ENCODE measurements at regions not wholly inside any gene's neighbourhood (a gene's known extent, or its start where the extent isn't known, plus 50 kb on each side); places are given as distances from the start of the nearest gene placed in this dataset.

DNA sequence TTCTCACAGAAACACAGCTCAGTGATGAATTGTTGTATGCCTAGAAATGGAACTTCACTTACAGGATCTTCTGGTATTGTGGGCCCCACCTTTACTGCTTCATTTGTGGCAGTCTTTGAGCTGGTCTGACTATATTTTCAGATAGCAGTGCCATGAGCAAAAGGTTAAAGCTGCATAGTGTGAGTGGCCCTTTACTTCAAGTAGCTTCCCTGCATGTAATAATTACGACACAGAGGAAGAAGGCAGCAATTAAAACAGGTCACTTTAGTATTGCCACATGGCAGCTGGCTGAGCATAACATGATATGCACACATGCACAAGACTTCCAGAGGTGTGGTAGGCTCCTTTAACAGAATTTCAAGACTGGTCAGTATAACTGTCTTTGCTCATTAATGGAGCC, 426.3 kb upstream of the ZEB2 start:
- TF ChIP-seq, protein P1, sequence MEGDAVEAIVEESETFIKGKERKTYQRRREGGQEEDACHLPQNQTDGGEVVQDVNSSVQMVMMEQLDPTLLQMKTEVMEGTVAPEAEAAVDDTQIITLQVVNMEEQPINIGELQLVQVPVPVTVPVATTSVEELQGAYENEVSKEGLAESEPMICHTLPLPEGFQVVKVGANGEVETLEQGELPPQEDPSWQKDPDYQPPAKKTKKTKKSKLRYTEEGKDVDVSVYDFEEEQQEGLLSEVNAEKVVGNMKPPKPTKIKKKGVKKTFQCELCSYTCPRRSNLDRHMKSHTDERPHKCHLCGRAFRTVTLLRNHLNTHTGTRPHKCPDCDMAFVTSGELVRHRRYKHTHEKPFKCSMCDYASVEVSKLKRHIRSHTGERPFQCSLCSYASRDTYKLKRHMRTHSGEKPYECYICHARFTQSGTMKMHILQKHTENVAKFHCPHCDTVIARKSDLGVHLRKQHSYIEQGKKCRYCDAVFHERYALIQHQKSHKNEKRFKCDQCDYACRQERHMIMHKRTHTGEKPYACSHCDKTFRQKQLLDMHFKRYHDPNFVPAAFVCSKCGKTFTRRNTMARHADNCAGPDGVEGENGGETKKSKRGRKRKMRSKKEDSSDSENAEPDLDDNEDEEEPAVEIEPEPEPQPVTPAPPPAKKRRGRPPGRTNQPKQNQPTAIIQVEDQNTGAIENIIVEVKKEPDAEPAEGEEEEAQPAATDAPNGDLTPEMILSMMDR (IDR thresholded peaks at IDR 0.05), result no peak
- TF ChIP-seq POLR2A (IDR thresholded peaks at IDR 0.05), result no peak

Measured in uterus (tissue), 2 donors.